ENCODE measurements at regions not wholly inside any gene's neighbourhood (a gene's known extent, or its start where the extent isn't known, plus 50 kb on each side); places are given as distances from the start of the nearest gene placed in this dataset.
"Not testable (repeated sequence)": the region's sequence is repeated elsewhere in the genome, so short reads cannot be mapped to it uniquely, and the experiment has no call there.

GRCh38 chr3:144953959-144954358 lies 982.3 kb downstream of the DIPK2A start:
- no peak overlapping the region for H3K9ac ChIP-seq (ENCODE audit: low read depth in 2 of 2, low read length in 2 of 2)
- no peaks in the 10 kb centered on the region for H3K4me1 ChIP-seq
- no peaks in the 10 kb centered on the region for H3K9me3 ChIP-seq
- intact Hi-C loops (cut with DNase I): no loop called here
- H3K27me3 ChIP-seq: no peaks in the 10 kb centered on the region
- no peak for TF ChIP-seq CTCF (IDR thresholded peaks at IDR 0.05)
- H3K27ac ChIP-seq: no peak overlapping the region
- H3K36me3 ChIP-seq: no peaks in the 10 kb centered on the region
- no peak overlapping the region for H3K4me3 ChIP-seq
- no peak for DNase-seq

GRCh38 chr3:144957398-144958101 lies 985.9 kb downstream of the DIPK2A start:
- no peaks in the 10 kb centered on the region for H3K27me3 ChIP-seq
- H3K27ac ChIP-seq: no peak overlapping the region
- no peak overlapping the region for H3K4me3 ChIP-seq
- no peaks in the 10 kb centered on the region for H3K9me3 ChIP-seq
- H3K9ac ChIP-seq (ENCODE audit: low read depth in 2 of 2, low read length in 2 of 2): no peak overlapping the region
- intact Hi-C loops (cut with DNase I): no loop called here
- no peak for TF ChIP-seq CTCF (IDR thresholded peaks at IDR 0.05)
- H3K4me1 ChIP-seq: no peaks in the 10 kb centered on the region
- DNase-seq: no peak
- H3K36me3 ChIP-seq: no peaks in the 10 kb centered on the region

- no peak for TF ChIP-seq CTCF (IDR thresholded peaks at IDR 0.05)
- no peak overlapping the region for H3K27ac ChIP-seq
- no peaks in the 10 kb centered on the region for H3K27me3 ChIP-seq
- no peak overlapping the region for H3K4me3 ChIP-seq
- H3K9ac ChIP-seq (ENCODE audit: low read depth in 2 of 2, low read length in 2 of 2): no peak overlapping the region
- H3K9me3 ChIP-seq: no peaks in the 10 kb centered on the region
- intact Hi-C loops (cut with DNase I): no loop called here
- H3K36me3 ChIP-seq: no peaks in the 10 kb centered on the region
- DNase-seq: no peak
- no peaks in the 10 kb centered on the region for H3K4me1 ChIP-seq
Observed at GRCh38 chr3:144963810-144964209, 992.2 kb downstream of the DIPK2A start.

- Histone ChIP-seq H3K9ac (ENCODE audit: low read depth in 2 of 2, low read length in 2 of 2) (no peak overlapping the region), H3K4me3 (no peak overlapping the region), H3K9me3 (no peaks in the 10 kb centered on the region), H3K27me3 (no peaks in the 10 kb centered on the region), H3K4me1 (no peaks in the 10 kb centered on the region), H3K36me3 (no peaks in the 10 kb centered on the region), H3K27ac (no peak overlapping the region)
- no peak for TF ChIP-seq CTCF (IDR thresholded peaks at IDR 0.05)
- DNase-seq: no peak
- intact Hi-C loops (cut with DNase I): no loop called here
Observed at GRCh38 chr3:144966560-144966959, 994.9 kb downstream of the DIPK2A start.

- Histone ChIP-seq H3K27me3 (no peaks in the 10 kb centered on the region), H3K9me3 (no peaks in the 10 kb centered on the region), H3K9ac (ENCODE audit: low read depth in 2 of 2, low read length in 2 of 2) (no peak overlapping the region), H3K4me3 (no peak overlapping the region), H3K36me3 (no peaks in the 10 kb centered on the region), H3K4me1 (no peaks in the 10 kb centered on the region), H3K27ac (no peak overlapping the region)
- TF ChIP-seq CTCF (IDR thresholded peaks at IDR 0.05): no peak
- intact Hi-C loops (cut with DNase I): no loop called here
- no peak for DNase-seq
Observed at GRCh38 chr3:144968750-144969350, 997.2 kb downstream of the DIPK2A start.

GRCh38 chr3:144984481-144984880 lies 1012.9 kb downstream of the DIPK2A start:
- H3K9me3 ChIP-seq; H3K4me1 ChIP-seq; DNase-seq; H3K9ac ChIP-seq (ENCODE audit: low read depth in 2 of 2, low read length in 2 of 2); intact Hi-C loops (cut with DNase I); H3K4me3 ChIP-seq; H3K27ac ChIP-seq; H3K27me3 ChIP-seq; H3K36me3 ChIP-seq: not testable (repeated sequence)

Data from colonic mucosa (tissue), 4 donors.